Hematopoietic multipotent progenitor cell treated with erythropoietin and hydrocortisone succinate and interleukin-3 and kit ligand, for 8 days (in vitro differentiated cells): ENCODE measurements at regions not wholly inside any gene's neighbourhood (a gene's known extent, or its start where the extent isn't known, plus 50 kb on each side); places are given as distances from the start of the nearest gene placed in this dataset.

Experiments
- DNase-seq: peaks from one replicate; pipeline ENCODE4 v3.0.0-alpha.2; 2015

GRCh38 chr1:115491298-115492018 lies 150.3 kb upstream of the VANGL1 start:
- DNase-seq, result no peak

GRCh38 chr1:115479055-115479482 lies 141.0 kb upstream of the NGF start:
- no peak for DNase-seq

- no peak for DNase-seq
These were observed 139.0 kb upstream of the NGF start for GRCh38 chr1:115477071-115477470.

GRCh38 chr1:115476616-115477015 lies 138.6 kb upstream of the NGF start:
- DNase-seq, result no peak

GRCh38 chr1:115475901-115476300 lies 137.9 kb upstream of the NGF start:
- DNase-seq, result no peak

- DNase-seq, result no peak
These were observed 137.2 kb upstream of the NGF start for GRCh38 chr1:115475252-115475651.

- DNase-seq, result no peak
These were observed 136.0 kb upstream of the NGF start for GRCh38 chr1:115473986-115474565.

GRCh38 chr1:115469703-115470476 lies 131.8 kb upstream of the NGF start:
- DNase-seq, result peak; percentile 38

- no peak for DNase-seq
These were observed 129.7 kb upstream of the NGF start for GRCh38 chr1:115467790-115468189.

GRCh38 chr1:115467196-115467595 lies 129.1 kb upstream of the NGF start:
- no peak for DNase-seq

- no peak for DNase-seq
These were observed 128.4 kb upstream of the NGF start for GRCh38 chr1:115466433-115466832.

GRCh38 chr1:115465802-115466363 lies 127.8 kb upstream of the NGF start:
- no peak for DNase-seq

- DNase-seq, result no peak
These were observed 125.3 kb upstream of the NGF start for GRCh38 chr1:115463347-115463746.

- no peak for DNase-seq
These were observed 124.6 kb upstream of the NGF start for GRCh38 chr1:115462566-115463076.

GRCh38 chr1:115461526-115461925 lies 123.5 kb upstream of the NGF start:
- DNase-seq, result no peak

- DNase-seq, result no peak
These were observed 121.1 kb upstream of the NGF start for GRCh38 chr1:115459161-115459560.

- no peak for DNase-seq
These were observed 120.5 kb upstream of the NGF start for GRCh38 chr1:115458426-115459114.

GRCh38 chr1:115457289-115457688 lies 119.2 kb upstream of the NGF start:
- DNase-seq, result no peak

GRCh38 chr1:115456441-115456961 lies 118.5 kb upstream of the NGF start:
- DNase-seq, result no peak

- DNase-seq, result no peak
These were observed 116.9 kb upstream of the NGF start for GRCh38 chr1:115454837-115455511.

GRCh38 chr1:115453666-115454065 lies 115.6 kb upstream of the NGF start:
- DNase-seq, result no peak
